H1 (cell line): ENCODE measurements at regions not wholly inside any gene's neighbourhood (a gene's known extent, or its start where the extent isn't known, plus 50 kb on each side); places are given as distances from the start of the nearest gene placed in this dataset.
A peak's percentile ranks its signal among the peaks of the same experiment; 100 is the strongest.

ENCODE experiments used
- CHD7 ChIP-seq: fragments of 300-600 bp; sonication (generic); IDR thresholded peaks from 2 replicates; pipeline ENCODE4 v1.7.1; 2012; ENCODE audit warnings: low read length, moderate library complexity, mild to moderate bottlenecking, inconsistent platforms; ENCODE audit not compliant: insufficient replicate concordance

GRCh38 chr5:144583541-144584449 is 413.1 kb downstream of the KCTD16 start (continued):
- TF ChIP-seq CHD7, result peak; percentile 65
- TF ChIP-seq, all 59 proteins: peak for 1
